ENCODE measurements at regions not wholly inside any gene's neighbourhood (a gene's known extent, or its start where the extent isn't known, plus 50 kb on each side); places are given as distances from the start of the nearest gene placed in this dataset.

DNA sequence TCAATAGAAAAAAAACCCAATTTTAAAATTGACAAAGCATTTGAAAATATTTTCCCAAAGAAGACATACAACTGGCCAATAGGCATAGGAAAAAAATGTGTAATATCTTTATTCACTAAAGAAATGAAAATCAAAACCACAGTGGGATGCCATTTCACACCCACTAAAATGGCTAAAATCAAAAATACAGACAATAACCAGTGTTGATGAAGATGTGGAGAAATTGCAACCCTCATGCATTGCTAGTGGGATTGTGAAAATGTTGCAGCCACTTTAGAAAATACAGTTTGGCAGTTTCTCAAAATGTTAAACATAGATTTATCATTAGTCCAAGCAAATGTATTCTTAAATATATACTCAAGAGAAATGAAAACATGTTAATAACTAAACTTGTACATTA lies 315.1 kb upstream of the GPR149 start:
- TF ChIP-seq EZH2 (IDR thresholded peaks at IDR 0.05; ENCODE audit: low read depth), result no peak
- TF ChIP-seq, protein P1, sequence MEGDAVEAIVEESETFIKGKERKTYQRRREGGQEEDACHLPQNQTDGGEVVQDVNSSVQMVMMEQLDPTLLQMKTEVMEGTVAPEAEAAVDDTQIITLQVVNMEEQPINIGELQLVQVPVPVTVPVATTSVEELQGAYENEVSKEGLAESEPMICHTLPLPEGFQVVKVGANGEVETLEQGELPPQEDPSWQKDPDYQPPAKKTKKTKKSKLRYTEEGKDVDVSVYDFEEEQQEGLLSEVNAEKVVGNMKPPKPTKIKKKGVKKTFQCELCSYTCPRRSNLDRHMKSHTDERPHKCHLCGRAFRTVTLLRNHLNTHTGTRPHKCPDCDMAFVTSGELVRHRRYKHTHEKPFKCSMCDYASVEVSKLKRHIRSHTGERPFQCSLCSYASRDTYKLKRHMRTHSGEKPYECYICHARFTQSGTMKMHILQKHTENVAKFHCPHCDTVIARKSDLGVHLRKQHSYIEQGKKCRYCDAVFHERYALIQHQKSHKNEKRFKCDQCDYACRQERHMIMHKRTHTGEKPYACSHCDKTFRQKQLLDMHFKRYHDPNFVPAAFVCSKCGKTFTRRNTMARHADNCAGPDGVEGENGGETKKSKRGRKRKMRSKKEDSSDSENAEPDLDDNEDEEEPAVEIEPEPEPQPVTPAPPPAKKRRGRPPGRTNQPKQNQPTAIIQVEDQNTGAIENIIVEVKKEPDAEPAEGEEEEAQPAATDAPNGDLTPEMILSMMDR (conservative IDR thresholded peaks at IDR 0.05), result no peak
- no peaks in the 10 kb centered on the region for H3K79me2 ChIP-seq (ENCODE audit: low read depth)
- H3K9me2 ChIP-seq (ENCODE audit: insufficient read depth), result no peaks in the 10 kb centered on the region
- BruUV-seq (replicated peaks), result no TSS peak
- H2AFZ ChIP-seq, result no peak overlapping the region
- no peaks in the 10 kb centered on the region for H4K20me1 ChIP-seq (ENCODE audit: insufficient read depth)
- H3K9me3 ChIP-seq (ENCODE audit: insufficient read depth, low read depth), result no peaks in the 10 kb centered on the region
- POLR2A ChIA-PET (ENCODE audit: unreplicated experiment), result no interaction called here
- H3F3A ChIP-seq (ENCODE audit: insufficient read depth, low read depth), result no peaks in the 10 kb centered on the region
- H3K4me1 ChIP-seq (replicated peaks; ENCODE audit: insufficient read depth), result no peaks in the 10 kb centered on the region
- CTCF ChIA-PET, result no interaction called here
- no peak overlapping the region for H3K27ac ChIP-seq
- H3K4me3 ChIP-seq, result no peak overlapping the region
- intact Hi-C loops (cut with micrococcal nuclease; ENCODE audit: unreplicated experiment), result loop anchor here (5.0 kb wide), 1 partner anchor 408 kb away; no protein-coding TSS in a partner anchor
- no peak for DNase-seq
- H3K4me2 ChIP-seq, result no peak overlapping the region
- no peaks in the 10 kb centered on the region for H3K27me3 ChIP-seq (ENCODE audit: insufficient read depth, low read depth)
- no peaks in the 10 kb centered on the region for H3K36me3 ChIP-seq (ENCODE audit: low read depth)

- no peaks in the 10 kb centered on the region for H3K36me3 ChIP-seq (ENCODE audit: low read depth)
- H3K4me1 ChIP-seq (replicated peaks; ENCODE audit: insufficient read depth), result no peaks in the 10 kb centered on the region
- no peak for DNase-seq
- no peak overlapping the region for H3K27ac ChIP-seq
- TF ChIP-seq EZH2 (IDR thresholded peaks at IDR 0.05; ENCODE audit: low read depth), result no peak
- TF ChIP-seq, protein P1 (conservative IDR thresholded peaks at IDR 0.05), result no peak
- no peaks in the 10 kb centered on the region for H3K9me2 ChIP-seq (ENCODE audit: insufficient read depth)
- no peaks in the 10 kb centered on the region for H3K9me3 ChIP-seq (ENCODE audit: insufficient read depth, low read depth)
- intact Hi-C loops (cut with micrococcal nuclease; ENCODE audit: unreplicated experiment), result no loop called here
- ChIA-PET POLR2A (ENCODE audit: unreplicated experiment) (no interaction called here), CTCF (no interaction called here)
- H3K79me2 ChIP-seq (ENCODE audit: low read depth), result no peaks in the 10 kb centered on the region
- H3F3A ChIP-seq (ENCODE audit: insufficient read depth, low read depth), result no peaks in the 10 kb centered on the region
- H2AFZ ChIP-seq, result no peak overlapping the region
- no peak overlapping the region for H3K4me2 ChIP-seq
- no TSS peak for BruUV-seq (replicated peaks)
- H3K4me3 ChIP-seq, result no peak overlapping the region
- no peaks in the 10 kb centered on the region for H3K27me3 ChIP-seq (ENCODE audit: insufficient read depth, low read depth)
- H4K20me1 ChIP-seq (ENCODE audit: insufficient read depth), result no peaks in the 10 kb centered on the region
Measured at GRCh38 chr3:154743418-154743817, 313.4 kb upstream of the GPR149 start.

DNA sequence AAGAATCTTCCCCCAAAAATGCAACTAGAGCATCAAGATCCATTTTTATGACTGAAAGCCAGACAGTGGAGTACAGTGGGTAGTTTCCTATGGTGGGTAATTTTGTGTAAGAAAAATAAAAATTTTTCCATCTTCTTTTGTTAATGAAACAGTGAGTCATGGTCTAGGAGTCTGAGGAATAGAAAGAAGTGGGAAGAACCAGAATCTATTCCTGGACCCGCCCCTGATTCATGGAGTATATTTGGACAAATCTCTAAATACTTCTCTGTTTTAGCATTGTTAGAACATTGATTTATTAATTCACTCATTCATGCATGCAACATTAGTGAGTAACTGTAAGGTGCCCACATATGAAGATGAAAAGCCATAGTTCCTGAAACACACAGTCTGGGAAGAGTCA lies 304.5 kb upstream of the GPR149 start:
- Histone ChIP-seq H4K20me1 (ENCODE audit: insufficient read depth) (no peaks in the 10 kb centered on the region), H3K4me3 (no peak overlapping the region), H3K36me3 (ENCODE audit: low read depth) (no peaks in the 10 kb centered on the region), H3K27me3 (ENCODE audit: insufficient read depth, low read depth) (no peaks in the 10 kb centered on the region), H3K4me2 (no peak overlapping the region), H2AFZ (no peak overlapping the region), H3K9me3 (ENCODE audit: insufficient read depth, low read depth) (no peaks in the 10 kb centered on the region), H3F3A (ENCODE audit: insufficient read depth, low read depth) (no peaks in the 10 kb centered on the region), H3K27ac (no peak overlapping the region), H3K9me2 (ENCODE audit: insufficient read depth) (no peaks in the 10 kb centered on the region), H3K4me1 (replicated peaks; ENCODE audit: insufficient read depth) (no peaks in the 10 kb centered on the region), H3K79me2 (ENCODE audit: low read depth) (no peaks in the 10 kb centered on the region)
- CTCF ChIA-PET, result no interaction called here
- no TSS peak for BruUV-seq (replicated peaks)
- intact Hi-C loops (cut with micrococcal nuclease; ENCODE audit: unreplicated experiment), result loop anchor here (5.0 to 10.0 kb wide), 2 partner anchors 60 to 397 kb away; no protein-coding TSS in a partner anchor
- POLR2A ChIA-PET (ENCODE audit: unreplicated experiment), result no interaction called here
- TF ChIP-seq, protein P1 (conservative IDR thresholded peaks at IDR 0.05), result no peak
- no peak for TF ChIP-seq EZH2 (IDR thresholded peaks at IDR 0.05; ENCODE audit: low read depth)
- DNase-seq, result no peak

All from PC-9 (cell line).